GM12878 (cell line): ENCODE measurements at regions not wholly inside any gene's neighbourhood (a gene's known extent, or its start where the extent isn't known, plus 50 kb on each side); places are given as distances from the start of the nearest gene placed in this dataset.

Source experiments
- ATAC-seq: fragments of 200-7000 bp; cut with Tn5 transposase; 3 replicates; pipeline ENCODE4 v1.9.1; 2020; ENCODE audit warnings: mild to moderate bottlenecking, moderate library complexity
- BruUV-seq: library from RNA; stranded (reverse); fragments of 400-500 nt; replicated peaks from 2 replicates; lab custom pipeline; 2021; lab: Mats Ljungman, UMichigan
- CTCF ChIA-PET: fragments of 300-600 bp; sonication (Branson Sonifier 250); formaldehyde crosslinking; extraction: SDS; loops from one replicate; lab custom pipeline; 2021; ENCODE audit warnings: inconsistent platforms; lab: Yijun Ruan, JAX
- POLR2A ChIA-PET: fragments of 350-600 bp; formaldehyde crosslinking; extraction: SDS; loops from one replicate; lab custom pipeline; 2021; ENCODE audit warnings: inconsistent platforms; lab: Charles Lee
- RAD21 ChIA-PET: fragments of 300-600 bp; sonication (Branson Sonifier 250); formaldehyde crosslinking; loops from one replicate; lab custom pipeline; 2023; ENCODE audit warnings: antibody characterized with exemption; ENCODE audit not compliant: unreplicated experiment; lab: Charles Lee
- SMC1A ChIA-PET: fragments of 300-600 bp; sonication (Branson Sonifier 250); formaldehyde crosslinking; loops from one replicate; lab custom pipeline; 2023; ENCODE audit not compliant: unreplicated experiment, uncharacterized antibody; lab: Charles Lee
- DNase-seq: peaks from one replicate; pipeline ENCODE4 v3.0.0-alpha.2; 2011; ENCODE audit warnings: low read depth, low spot score
- FAIRE-seq: peaks from 3 replicates; lab custom pipeline; 2011; peaks lifted over from hg19 to GRCh38; lab: Jason Lieb, UNC
- H2AFZ ChIP-seq: 2 replicates; pipeline ENCODE4 v1.6.0; 2011; ENCODE audit warnings: low read depth, low read length, control low read depth; ENCODE audit not compliant: control insufficient read depth
- H3K27ac ChIP-seq: 2 replicates; pipeline ENCODE4 v1.5.1; 2011; ENCODE audit warnings: control low read depth; ENCODE audit not compliant: control insufficient read depth, insufficient read depth
- H3K27me3 ChIP-seq, 2 experiments: replicated peaks in 1 of 2; 2 replicates each; pipeline versions ENCODE4 v1.6.0 to v1.6.1; 2011; ENCODE audit warnings: low read length in 1 of 2; ENCODE audit not compliant: control insufficient read depth in 2 of 2, insufficient read depth in 2 of 2
- H3K36me3 ChIP-seq, 2 experiments: 2 replicates each; pipeline ENCODE4 v1.5.1; 2011; ENCODE audit warnings: low read length in 1 of 2; ENCODE audit not compliant: control insufficient read depth in 2 of 2, insufficient read depth in 2 of 2
- H3K4me1 ChIP-seq: 2 replicates; pipeline ENCODE4 v1.6.1; 2011; ENCODE audit warnings: mild to moderate bottlenecking, low read length, moderate library complexity, mixed read lengths; ENCODE audit not compliant: control insufficient read depth, insufficient read depth
- H3K4me2 ChIP-seq: 2 replicates; pipeline ENCODE4 v1.6.0; 2011; ENCODE audit warnings: control low read depth; ENCODE audit not compliant: control insufficient read depth, insufficient read depth
- H3K4me3 ChIP-seq: fragments of 200-600 bp; sonication (generic); 2 replicates; pipeline ENCODE4 v1.5.1; 2016
- H3K79me2 ChIP-seq: 2 replicates; pipeline ENCODE4 v1.6.0; 2011; ENCODE audit warnings: low read length; ENCODE audit not compliant: control insufficient read depth, insufficient read depth
- H3K9ac ChIP-seq: 2 replicates; pipeline ENCODE4 v1.8.0; 2011; ENCODE audit warnings: low read length, control low read depth, mixed read lengths; ENCODE audit not compliant: control insufficient read depth, insufficient read depth
- H3K9me3 ChIP-seq: replicated peaks from 3 replicates; pipeline ENCODE4 v1.5.1; 2011; ENCODE audit warnings: mild to moderate bottlenecking, low read length; ENCODE audit not compliant: control insufficient read depth, insufficient read depth
- H4K20me1 ChIP-seq: 2 replicates; pipeline ENCODE4 v1.6.0; 2011; ENCODE audit not compliant: control insufficient read depth, insufficient read depth
- KAT2A ChIP-seq: conservative IDR thresholded peaks from 2 replicates; pipeline ENCODE4 v1.6.1; 2011; ENCODE audit warnings: low read depth, low read length; ENCODE audit not compliant: control insufficient read depth
- RELA ChIP-seq: fragments of 450-650 bp; IDR thresholded peaks from 2 replicates; pipeline ENCODE4 v1.8.0; 2014; ENCODE audit warnings: borderline replicate concordance; ENCODE audit not compliant: partially characterized antibody
- TAF1 ChIP-seq: IDR thresholded peaks from 2 replicates; pipeline ENCODE4 v1.6.1; 2011; ENCODE audit warnings: mild to moderate bottlenecking, low read depth, low read length, borderline replicate concordance
- TCF12 ChIP-seq: IDR thresholded peaks from 2 replicates; pipeline ENCODE4 v1.6.1; 2011; ENCODE audit warnings: low read depth, mild to moderate bottlenecking, low read length
- in situ Hi-C: fragments of 300-500 bp; cut with MboI; formaldehyde crosslinking; loops from 9 replicates; pipeline ENCODE4 v1.14.3; 2018; ENCODE audit warnings: mixed read lengths
- intact Hi-C: fragments of 100-400 bp; cut with micrococcal nuclease; formaldehyde crosslinking; loops from one replicate; pipeline ENCODE4 v1.14.2; 2022; ENCODE audit not compliant: unreplicated experiment
- TF ChIP-seq, protein P1 (sequence below): fragments of 450-650 bp; formaldehyde crosslinking; IDR thresholded peaks from 2 replicates; pipeline ENCODE4 v1.4.0; 2022; ENCODE audit warnings: mild to moderate bottlenecking, moderate library complexity
- TF ChIP-seq, protein P2 (sequence below): fragments of 450-650 bp; IDR thresholded peaks from 2 replicates; pipeline ENCODE4 v1.6.1; 2018; ENCODE audit warnings: mild to moderate bottlenecking, low read depth, moderate library complexity; ENCODE audit not compliant: partially characterized antibody

DNA sequence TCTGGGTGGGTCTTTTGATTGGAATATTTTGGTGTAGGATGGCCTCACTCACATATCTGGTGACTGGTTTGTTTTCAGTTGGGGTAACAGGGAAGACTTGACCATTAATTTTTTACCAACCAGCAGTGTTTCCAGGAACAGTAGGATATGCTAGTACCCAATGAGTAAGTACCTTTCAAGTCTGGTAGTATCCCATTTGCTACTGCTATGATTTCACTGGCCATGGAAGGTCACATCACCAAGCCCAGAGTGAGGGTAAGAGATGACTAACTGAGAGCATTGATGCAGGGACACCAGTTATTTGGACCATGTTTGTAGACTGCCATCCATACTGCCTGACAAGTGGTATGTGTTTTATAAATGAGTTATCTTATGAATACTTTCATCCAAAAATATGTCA, 277.7 kb downstream of the MAP2K6 start:
- DNase-seq: no peak
- Histone ChIP-seq H3K79me2 (no peaks in the 10 kb centered on the region), H3K4me2 (no peak overlapping the region), H3K9me3 (no peaks in the 10 kb centered on the region), H3K27me3 (no peaks in the 10 kb centered on the region), H3K4me3 (no peak overlapping the region), H3K9ac (no peak overlapping the region), H3K27ac (no peak overlapping the region), H3K4me1 (no peaks in the 10 kb centered on the region), H2AFZ (no peak overlapping the region), H3K36me3 (no peaks in the 10 kb centered on the region), H4K20me1 (no peaks in the 10 kb centered on the region)
- ATAC-seq: no peak
- ChIA-PET RAD21 (no interaction called here), CTCF (no interaction called here), SMC1A (no interaction called here), POLR2A (no interaction called here)
- intact Hi-C loops: no loop called here
- in situ Hi-C loops: no loop called here
- no TSS peak for BruUV-seq
- no peak for TF ChIP-seq TAF1
- no peak for TF ChIP-seq RELA
- no peak for TF ChIP-seq KAT2A
- TF ChIP-seq TCF12: no peak
- TF ChIP-seq, protein P1, sequence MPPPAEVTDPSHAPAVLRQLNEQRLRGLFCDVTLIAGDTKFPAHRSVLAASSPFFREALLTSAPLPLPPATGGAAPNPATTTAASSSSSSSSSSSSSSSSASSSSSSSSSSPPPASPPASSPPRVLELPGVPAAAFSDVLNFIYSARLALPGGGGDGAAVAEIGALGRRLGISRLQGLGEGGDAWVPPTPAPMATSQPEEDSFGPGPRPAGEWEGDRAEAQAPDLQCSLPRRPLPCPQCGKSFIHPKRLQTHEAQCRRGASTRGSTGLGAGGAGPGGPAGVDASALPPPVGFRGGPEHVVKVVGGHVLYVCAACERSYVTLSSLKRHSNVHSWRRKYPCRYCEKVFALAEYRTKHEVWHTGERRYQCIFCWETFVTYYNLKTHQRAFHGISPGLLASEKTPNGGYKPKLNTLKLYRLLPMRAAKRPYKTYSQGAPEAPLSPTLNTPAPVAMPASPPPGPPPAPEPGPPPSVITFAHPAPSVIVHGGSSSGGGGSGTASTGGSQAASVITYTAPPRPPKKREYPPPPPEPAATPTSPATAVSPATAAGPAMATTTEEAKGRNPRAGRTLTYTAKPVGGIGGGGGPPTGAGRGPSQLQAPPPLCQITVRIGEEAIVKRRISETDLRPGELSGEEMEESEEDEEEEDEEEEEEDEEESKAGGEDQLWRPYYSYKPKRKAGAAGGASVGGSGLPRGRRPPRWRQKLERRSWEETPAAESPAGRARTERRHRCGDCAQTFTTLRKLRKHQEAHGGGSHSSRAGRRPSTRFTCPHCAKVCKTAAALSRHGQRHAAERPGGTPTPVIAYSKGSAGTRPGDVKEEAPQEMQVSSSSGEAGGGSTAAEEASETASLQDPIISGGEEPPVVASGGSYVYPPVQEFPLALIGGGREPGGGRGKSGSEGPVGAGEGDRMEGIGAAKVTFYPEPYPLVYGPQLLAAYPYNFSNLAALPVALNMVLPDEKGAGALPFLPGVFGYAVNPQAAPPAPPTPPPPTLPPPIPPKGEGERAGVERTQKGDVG (CRISPR knock-in tag): no peak
- TF ChIP-seq, protein P2, sequence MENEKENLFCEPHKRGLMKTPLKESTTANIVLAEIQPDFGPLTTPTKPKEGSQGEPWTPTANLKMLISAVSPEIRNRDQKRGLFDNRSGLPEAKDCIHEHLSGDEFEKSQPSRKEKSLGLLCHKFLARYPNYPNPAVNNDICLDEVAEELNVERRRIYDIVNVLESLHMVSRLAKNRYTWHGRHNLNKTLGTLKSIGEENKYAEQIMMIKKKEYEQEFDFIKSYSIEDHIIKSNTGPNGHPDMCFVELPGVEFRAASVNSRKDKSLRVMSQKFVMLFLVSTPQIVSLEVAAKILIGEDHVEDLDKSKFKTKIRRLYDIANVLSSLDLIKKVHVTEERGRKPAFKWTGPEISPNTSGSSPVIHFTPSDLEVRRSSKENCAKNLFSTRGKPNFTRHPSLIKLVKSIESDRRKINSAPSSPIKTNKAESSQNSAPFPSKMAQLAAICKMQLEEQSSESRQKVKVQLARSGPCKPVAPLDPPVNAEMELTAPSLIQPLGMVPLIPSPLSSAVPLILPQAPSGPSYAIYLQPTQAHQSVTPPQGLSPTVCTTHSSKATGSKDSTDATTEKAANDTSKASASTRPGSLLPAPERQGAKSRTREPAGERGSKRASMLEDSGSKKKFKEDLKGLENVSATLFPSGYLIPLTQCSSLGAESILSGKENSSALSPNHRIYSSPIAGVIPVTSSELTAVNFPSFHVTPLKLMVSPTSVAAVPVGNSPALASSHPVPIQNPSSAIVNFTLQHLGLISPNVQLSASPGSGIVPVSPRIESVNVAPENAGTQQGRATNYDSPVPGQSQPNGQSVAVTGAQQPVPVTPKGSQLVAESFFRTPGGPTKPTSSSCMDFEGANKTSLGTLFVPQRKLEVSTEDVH: no peak
- no peak for FAIRE-seq
